ENCODE measurements at regions not wholly inside any gene's neighbourhood (a gene's known extent, or its start where the extent isn't known, plus 50 kb on each side); places are given as distances from the start of the nearest gene placed in this dataset.

GRCh38 chr3:59612444-59612715 lies 562.6 kb upstream of the CFAP20DC start (continued):
- TF ChIP-seq ZNF687 (IDR thresholded peaks at IDR 0.05) (no peak), TBL1XR1 (IDR thresholded peaks at IDR 0.05; ENCODE audit: low read depth, low read length) (no peak), RCOR1 (conservative IDR thresholded peaks at IDR 0.05; ENCODE audit: low read depth, low read length) (no peak), KAT2A (conservative IDR thresholded peaks at IDR 0.05; ENCODE audit: control insufficient read depth, low read depth, low read length) (no peak), TCF12 (IDR thresholded peaks at IDR 0.05; ENCODE audit: low read depth, low read length) (no peak), MTA2 (IDR thresholded peaks at IDR 0.05; ENCODE audit: low read depth) (no peak), ZNF24 (IDR thresholded peaks at IDR 0.05) (no peak)
- TF ChIP-seq, protein P1, sequence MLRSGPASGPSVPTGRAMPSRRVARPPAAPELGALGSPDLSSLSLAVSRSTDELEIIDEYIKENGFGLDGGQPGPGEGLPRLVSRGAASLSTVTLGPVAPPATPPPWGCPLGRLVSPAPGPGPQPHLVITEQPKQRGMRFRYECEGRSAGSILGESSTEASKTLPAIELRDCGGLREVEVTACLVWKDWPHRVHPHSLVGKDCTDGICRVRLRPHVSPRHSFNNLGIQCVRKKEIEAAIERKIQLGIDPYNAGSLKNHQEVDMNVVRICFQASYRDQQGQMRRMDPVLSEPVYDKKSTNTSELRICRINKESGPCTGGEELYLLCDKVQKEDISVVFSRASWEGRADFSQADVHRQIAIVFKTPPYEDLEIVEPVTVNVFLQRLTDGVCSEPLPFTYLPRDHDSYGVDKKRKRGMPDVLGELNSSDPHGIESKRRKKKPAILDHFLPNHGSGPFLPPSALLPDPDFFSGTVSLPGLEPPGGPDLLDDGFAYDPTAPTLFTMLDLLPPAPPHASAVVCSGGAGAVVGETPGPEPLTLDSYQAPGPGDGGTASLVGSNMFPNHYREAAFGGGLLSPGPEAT (IDR thresholded peaks at IDR 0.05; ENCODE audit: low read depth), result no peak
